H9 (cell line): ENCODE measurements at regions not wholly inside any gene's neighbourhood (a gene's known extent, or its start where the extent isn't known, plus 50 kb on each side); places are given as distances from the start of the nearest gene placed in this dataset.

Experiments
- DNase-seq: peaks from one replicate; pipeline ENCODE4 v3.0.0-alpha.2; 2017
- H2AFZ ChIP-seq: one replicate; pipeline ENCODE4 v1.6.1; 2013; ENCODE audit warnings: mild to moderate bottlenecking, low read length, control low read depth, moderate library complexity
- H2AK5ac ChIP-seq: 2 replicates; pipeline ENCODE4 v1.6.1; 2013; ENCODE audit warnings: low read length, control low read depth, mixed read lengths; ENCODE audit not compliant: insufficient read length
- H2BK120ac ChIP-seq: one replicate; pipeline ENCODE4 v1.6.1; 2013; ENCODE audit warnings: low read depth, mild to moderate bottlenecking, low read length, control low read depth, inconsistent platforms; ENCODE audit not compliant: poor library complexity, severe bottlenecking
- H2BK12ac ChIP-seq: 2 replicates; pipeline ENCODE4 v1.6.1; 2013; ENCODE audit warnings: low read length, control low read depth, mixed read lengths, low read depth; ENCODE audit not compliant: insufficient read length
- H2BK15ac ChIP-seq: 2 replicates; pipeline ENCODE4 v1.6.1; 2013; ENCODE audit warnings: low read depth, low read length, control low read depth
- H2BK20ac ChIP-seq: one replicate; pipeline ENCODE4 v1.6.1; 2013; ENCODE audit warnings: low read depth, mild to moderate bottlenecking, low read length, control low read depth, inconsistent platforms; ENCODE audit not compliant: poor library complexity, severe bottlenecking
- H2BK5ac ChIP-seq: 2 replicates; pipeline ENCODE4 v1.6.1; 2013; ENCODE audit warnings: low read length, control low read depth, mixed read lengths; ENCODE audit not compliant: insufficient read length
- H3K14ac ChIP-seq: 2 replicates; pipeline ENCODE4 v1.6.1; 2013; ENCODE audit warnings: low read length, control low read depth; ENCODE audit not compliant: insufficient read depth
- H3K18ac ChIP-seq: 2 replicates; pipeline ENCODE4 v1.6.1; 2013; ENCODE audit warnings: low read depth, mild to moderate bottlenecking, mixed read lengths, low read length, control low read depth; ENCODE audit not compliant: insufficient read length
- H3K23ac ChIP-seq: 2 replicates; pipeline ENCODE4 v1.6.1; 2013; ENCODE audit warnings: low read length, control low read depth, mixed read lengths, low read depth; ENCODE audit not compliant: insufficient read length
- H3K23me2 ChIP-seq: 2 replicates; pipeline ENCODE4 v1.6.1; 2013; ENCODE audit warnings: low read depth, mild to moderate bottlenecking, mixed read lengths, low read length, control low read depth; ENCODE audit not compliant: insufficient read length, poor library complexity, severe bottlenecking
- H3K27ac ChIP-seq: 2 replicates; pipeline ENCODE4 v1.5.1; 2013; ENCODE audit warnings: low read length, control low read depth, mixed read lengths, low read depth; ENCODE audit not compliant: insufficient read length
- H3K27me3 ChIP-seq: 2 replicates; pipeline ENCODE4 v1.6.1; 2013; ENCODE audit warnings: low read length, control low read depth, inconsistent platforms; ENCODE audit not compliant: insufficient read depth
- H3K4ac ChIP-seq: 2 replicates; pipeline ENCODE4 v1.6.1; 2013; ENCODE audit warnings: low read depth, mild to moderate bottlenecking, control low read depth, inconsistent platforms, low read length, moderate library complexity
- H3K4me1 ChIP-seq: 2 replicates; pipeline ENCODE4 v1.6.1; 2013; ENCODE audit warnings: low read length, control low read depth, inconsistent platforms; ENCODE audit not compliant: insufficient read depth
- H3K4me2 ChIP-seq: 2 replicates; pipeline ENCODE4 v1.6.1; 2013; ENCODE audit warnings: low read length, control low read depth, mixed read lengths; ENCODE audit not compliant: insufficient read length, insufficient read depth
- H3K56ac ChIP-seq: 2 replicates; pipeline ENCODE4 v1.6.1; 2013; ENCODE audit warnings: low read depth, mild to moderate bottlenecking, mixed read lengths, low read length, control low read depth; ENCODE audit not compliant: insufficient read length
- H3K79me1 ChIP-seq: 2 replicates; pipeline ENCODE4 v1.6.1; 2013; ENCODE audit warnings: low read depth, mild to moderate bottlenecking, moderate library complexity, low read length, control low read depth, inconsistent platforms; ENCODE audit not compliant: insufficient read depth, poor library complexity, severe bottlenecking
- H3K79me2 ChIP-seq: 2 replicates; pipeline ENCODE4 v1.6.1; 2013; ENCODE audit warnings: low read length, control low read depth, inconsistent platforms; ENCODE audit not compliant: insufficient read depth
- H3K9ac ChIP-seq: 2 replicates; pipeline ENCODE4 v1.6.1; 2013; ENCODE audit warnings: low read length, control low read depth, mixed read lengths; ENCODE audit not compliant: insufficient read length; ENCODE audit errors: extremely low read depth
- H3K9me3 ChIP-seq: one replicate; pipeline ENCODE4 v1.6.1; 2013; ENCODE audit warnings: low read depth, low read length, inconsistent platforms; ENCODE audit not compliant: control insufficient read depth
- H3T11ph ChIP-seq: one replicate; pipeline ENCODE4 v1.6.1; 2013; ENCODE audit warnings: mild to moderate bottlenecking, low read length, control low read depth, inconsistent platforms
- H4K20me1 ChIP-seq: one replicate; pipeline ENCODE4 v1.6.1; 2013; ENCODE audit not compliant: control insufficient read depth, insufficient read length, insufficient read depth
- H4K5ac ChIP-seq: 2 replicates; pipeline ENCODE4 v1.6.1; 2013; ENCODE audit warnings: low read depth, mild to moderate bottlenecking, mixed read lengths, low read length, control low read depth; ENCODE audit not compliant: insufficient read length
- H4K8ac ChIP-seq: replicated peaks from 2 replicates; pipeline ENCODE4 v1.6.1; 2013; ENCODE audit warnings: low read length, control low read depth, mixed read lengths, low read depth; ENCODE audit not compliant: insufficient read length
- H4K91ac ChIP-seq: 2 replicates; pipeline ENCODE4 v1.6.1; 2013; ENCODE audit warnings: low read depth, mild to moderate bottlenecking, moderate library complexity, mixed read lengths, low read length, control low read depth; ENCODE audit not compliant: insufficient read length
- H3K27ac Mint-ChIP-seq, 3 experiments: 2 replicates in 2 of 3; 3 replicates in 1 of 3; pipeline ENCODE4 v1.8.0; 2020 to 2021; ENCODE audit warnings: mixed read lengths in 3 of 3, mild to moderate bottlenecking in 1 of 3, moderate library complexity in 1 of 3
- H3K27me3 Mint-ChIP-seq: 2 replicates; pipeline ENCODE4 v1.8.0; 2021; ENCODE audit warnings: low read depth, mild to moderate bottlenecking, moderate library complexity, mixed read lengths
- H3K36me3 Mint-ChIP-seq, 3 experiments: 2 replicates in 2 of 3; 3 replicates in 1 of 3; pipeline ENCODE4 v1.8.0; 2020 to 2021; ENCODE audit warnings: low read depth in 3 of 3, mixed read lengths in 3 of 3; ENCODE audit not compliant: insufficient read depth in 1 of 3
- H3K4me1 Mint-ChIP-seq, 2 experiments: 2 replicates each; pipeline ENCODE4 v1.8.0; 2020; ENCODE audit warnings: mixed read lengths in 2 of 2
- H3K4me3 Mint-ChIP-seq, 2 experiments: 2 replicates in 1 of 2; 3 replicates in 1 of 2; pipeline ENCODE4 v1.8.0; 2020 to 2021; ENCODE audit warnings: mild to moderate bottlenecking in 2 of 2, mixed read lengths in 2 of 2, moderate library complexity in 1 of 2
- H3K9me3 Mint-ChIP-seq, 2 experiments: 2 replicates in 1 of 2; 3 replicates in 1 of 2; pipeline ENCODE4 v1.8.0; 2020; ENCODE audit warnings: mild to moderate bottlenecking in 2 of 2, mixed read lengths in 2 of 2, moderate library complexity in 1 of 2
- WGBS: extraction: QIAGEN DNeasy Blood & Tissue Kit; methylation state at CpG from one replicate; pipeline ENCODE4 v1.1.7; 2013; ENCODE audit warnings: missing lambda C conversion rate, low lambda C conversion rate, mixed read lengths; ENCODE audit not compliant: insufficient read length; ENCODE audit errors: extremely low coverage; 5-methylcytosine and 5-hydroxymethylcytosine counted together
- TF ChIP-seq, protein P1 (sequence below): fragments of 200-600 bp; sonication (generic); conservative IDR thresholded peaks from 3 replicates; pipeline ENCODE4 v1.8.0; 2021; ENCODE audit warnings: antibody characterized with exemption, mild to moderate bottlenecking

DNA sequence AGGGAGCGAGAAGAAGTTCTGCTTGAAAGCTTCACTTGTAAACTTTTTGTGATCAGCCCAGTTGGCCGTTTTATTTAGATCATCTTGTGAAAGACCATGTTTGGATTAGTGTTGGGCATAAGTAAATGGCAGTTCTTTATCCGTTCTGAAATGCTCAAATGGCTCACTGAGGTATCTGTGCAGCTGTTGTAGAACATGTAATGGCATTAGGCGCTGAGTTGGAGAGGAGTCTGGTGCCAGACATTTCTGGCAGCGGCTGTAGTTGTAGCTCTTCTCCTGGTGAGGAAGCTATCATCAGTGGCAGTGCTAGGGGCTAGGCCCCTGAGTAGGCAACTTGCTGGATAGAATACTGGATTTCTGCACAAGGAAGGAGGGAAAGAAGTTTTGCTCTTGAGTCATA, 321.6 kb downstream of the LMO4 start:
- Histone ChIP-seq H3K9me3 (no peaks in the 10 kb centered on the region), H2BK12ac (no peak overlapping the region), H3K79me1 (no peaks in the 10 kb centered on the region), H2BK15ac (no peak overlapping the region), H4K8ac (no peak overlapping the region), H2BK120ac (no peak overlapping the region), H2BK5ac (no peak overlapping the region), H3K4me1 (no peaks in the 10 kb centered on the region), H3K23me2 (no peaks in the 10 kb centered on the region), H3K14ac (no peak overlapping the region), H3K27me3 (no peaks in the 10 kb centered on the region), H4K20me1 (no peaks in the 10 kb centered on the region), H3K4me2 (no peak overlapping the region), H2BK20ac (no peak overlapping the region), H3K23ac (no peak overlapping the region), H4K5ac (no peak overlapping the region), H3K79me2 (no peaks in the 10 kb centered on the region), H3K4ac (no peak overlapping the region), H2AFZ (no peak overlapping the region), H3K27ac (no peak overlapping the region), H3K18ac (no peak overlapping the region), H3K56ac (no peak overlapping the region), H3K9ac (no peak overlapping the region), H4K91ac (no peak overlapping the region), H3T11ph (no peak overlapping the region), H2AK5ac (no peak overlapping the region)
- TF ChIP-seq, protein P1, sequence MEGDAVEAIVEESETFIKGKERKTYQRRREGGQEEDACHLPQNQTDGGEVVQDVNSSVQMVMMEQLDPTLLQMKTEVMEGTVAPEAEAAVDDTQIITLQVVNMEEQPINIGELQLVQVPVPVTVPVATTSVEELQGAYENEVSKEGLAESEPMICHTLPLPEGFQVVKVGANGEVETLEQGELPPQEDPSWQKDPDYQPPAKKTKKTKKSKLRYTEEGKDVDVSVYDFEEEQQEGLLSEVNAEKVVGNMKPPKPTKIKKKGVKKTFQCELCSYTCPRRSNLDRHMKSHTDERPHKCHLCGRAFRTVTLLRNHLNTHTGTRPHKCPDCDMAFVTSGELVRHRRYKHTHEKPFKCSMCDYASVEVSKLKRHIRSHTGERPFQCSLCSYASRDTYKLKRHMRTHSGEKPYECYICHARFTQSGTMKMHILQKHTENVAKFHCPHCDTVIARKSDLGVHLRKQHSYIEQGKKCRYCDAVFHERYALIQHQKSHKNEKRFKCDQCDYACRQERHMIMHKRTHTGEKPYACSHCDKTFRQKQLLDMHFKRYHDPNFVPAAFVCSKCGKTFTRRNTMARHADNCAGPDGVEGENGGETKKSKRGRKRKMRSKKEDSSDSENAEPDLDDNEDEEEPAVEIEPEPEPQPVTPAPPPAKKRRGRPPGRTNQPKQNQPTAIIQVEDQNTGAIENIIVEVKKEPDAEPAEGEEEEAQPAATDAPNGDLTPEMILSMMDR, result no peak
- H3K36me3 Mint-ChIP-seq, result no peaks in the 10 kb centered on the region
- H3K9me3 Mint-ChIP-seq, result no peaks in the 10 kb centered on the region; a peak in 1 of 5 replicates
- no peaks in the 10 kb centered on the region for H3K27me3 Mint-ChIP-seq
- no peak for DNase-seq
- H3K4me3 Mint-ChIP-seq, result no peak overlapping the region
- no peak overlapping the region for H3K27ac Mint-ChIP-seq
- WGBS, result no CpG with 5 or more reads among the region's 5 CpGs
- peaks cover under 1 to 5% of the 10 kb centered on the region in 2 experiments for H3K4me1 Mint-ChIP-seq
